Neural progenitor cell (in vitro differentiated cells): ENCODE measurements at regions not wholly inside any gene's neighbourhood (a gene's known extent, or its start where the extent isn't known, plus 50 kb on each side); places are given as distances from the start of the nearest gene placed in this dataset.

Experiments
- EZH2 ChIP-seq: fragments of 200-600 bp; sonication (generic); IDR thresholded peaks from 2 replicates; pipeline ENCODE4 v1.6.1; 2017; ENCODE audit warnings: antibody characterized with exemption, mild to moderate bottlenecking, moderate library complexity
- EZH2phosphoT487 ChIP-seq: fragments of 200-600 bp; sonication (generic); IDR thresholded peaks from 2 replicates; pipeline ENCODE4 v1.6.1; 2017; ENCODE audit warnings: antibody characterized with exemption
- TF ChIP-seq, protein P1 (sequence below): fragments of 200-600 bp; sonication (generic); IDR thresholded peaks from 2 replicates; pipeline ENCODE4 v1.5.1; 2017; ENCODE audit warnings: antibody characterized with exemption, mild to moderate bottlenecking

DNA sequence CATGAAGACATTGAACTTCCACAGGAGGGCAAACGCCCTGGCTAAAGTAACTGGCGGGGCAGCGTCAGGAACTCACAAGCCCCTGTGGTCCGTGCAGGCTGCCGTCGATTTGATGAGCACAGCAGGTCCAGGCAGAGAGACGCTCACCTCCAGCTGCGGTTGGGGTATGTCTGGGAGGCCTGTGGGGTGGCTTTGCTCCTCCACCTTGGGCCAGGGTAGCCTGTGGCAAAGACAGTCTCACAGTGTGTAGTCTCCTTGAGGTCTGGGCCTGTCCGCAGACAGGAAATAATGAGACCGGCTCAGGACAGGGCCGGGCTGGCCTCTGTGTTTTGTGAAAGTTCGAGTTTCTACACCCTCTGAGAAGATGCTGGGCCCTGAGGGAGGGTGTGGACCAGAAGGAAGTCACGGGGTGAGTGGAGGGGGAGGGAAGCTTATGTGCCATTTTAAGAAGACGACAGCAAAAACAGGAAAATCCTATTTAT is 103.3 kb downstream of the METRNL start:
- TF ChIP-seq, protein P1, sequence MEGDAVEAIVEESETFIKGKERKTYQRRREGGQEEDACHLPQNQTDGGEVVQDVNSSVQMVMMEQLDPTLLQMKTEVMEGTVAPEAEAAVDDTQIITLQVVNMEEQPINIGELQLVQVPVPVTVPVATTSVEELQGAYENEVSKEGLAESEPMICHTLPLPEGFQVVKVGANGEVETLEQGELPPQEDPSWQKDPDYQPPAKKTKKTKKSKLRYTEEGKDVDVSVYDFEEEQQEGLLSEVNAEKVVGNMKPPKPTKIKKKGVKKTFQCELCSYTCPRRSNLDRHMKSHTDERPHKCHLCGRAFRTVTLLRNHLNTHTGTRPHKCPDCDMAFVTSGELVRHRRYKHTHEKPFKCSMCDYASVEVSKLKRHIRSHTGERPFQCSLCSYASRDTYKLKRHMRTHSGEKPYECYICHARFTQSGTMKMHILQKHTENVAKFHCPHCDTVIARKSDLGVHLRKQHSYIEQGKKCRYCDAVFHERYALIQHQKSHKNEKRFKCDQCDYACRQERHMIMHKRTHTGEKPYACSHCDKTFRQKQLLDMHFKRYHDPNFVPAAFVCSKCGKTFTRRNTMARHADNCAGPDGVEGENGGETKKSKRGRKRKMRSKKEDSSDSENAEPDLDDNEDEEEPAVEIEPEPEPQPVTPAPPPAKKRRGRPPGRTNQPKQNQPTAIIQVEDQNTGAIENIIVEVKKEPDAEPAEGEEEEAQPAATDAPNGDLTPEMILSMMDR = no peak
- TF ChIP-seq EZH2 (no peak), EZH2phosphoT487 (no peak)
